Thymus (tissue), 11 donors: ENCODE measurements at regions not wholly inside any gene's neighbourhood (a gene's known extent, or its start where the extent isn't known, plus 50 kb on each side); places are given as distances from the start of the nearest gene placed in this dataset.
"Not testable (repeated sequence)": the region's sequence is repeated elsewhere in the genome, so short reads cannot be mapped to it uniquely, and the experiment has no call there.

Experiments
- DNase-seq, 9 donors: peaks; one replicate each; pipeline ENCODE4 v3.0.0-alpha.2; 2013; ENCODE audit warnings: low spot score in 9 of 9, low read depth in 6 of 9, missing footprints in 1 of 9
- H3K27ac ChIP-seq, 2 donors: one replicate each; pipeline ENCODE4 v1.5.1; 2013; ENCODE audit warnings: control low read depth in 1 of 2, low read depth in 1 of 2, low read length in 1 of 2, mild to moderate bottlenecking in 1 of 2, moderate library complexity in 1 of 2
- H3K27me3 ChIP-seq, 2 donors: one replicate each; pipeline ENCODE4 v1.5.1; 2013; ENCODE audit warnings: low read length in 1 of 2; ENCODE audit not compliant: control insufficient read depth in 2 of 2, insufficient read depth in 1 of 2
- H3K36me3 ChIP-seq, 2 donors: one replicate each; pipeline ENCODE4 v1.5.1; 2013; ENCODE audit warnings: low read length in 1 of 2, mild to moderate bottlenecking in 1 of 2, moderate library complexity in 1 of 2; ENCODE audit not compliant: control insufficient read depth in 2 of 2, insufficient read depth in 2 of 2
- H3K4me1 ChIP-seq, 2 donors: one replicate each; pipeline ENCODE4 v1.5.1; 2013; ENCODE audit warnings: low read length in 2 of 2; ENCODE audit not compliant: control insufficient read depth in 2 of 2, insufficient read depth in 2 of 2
- H3K4me3 ChIP-seq, 2 donors: one replicate each; pipeline ENCODE4 v1.5.1; 2013; ENCODE audit warnings: low read length in 2 of 2, control low read depth in 1 of 2, mild to moderate bottlenecking in 1 of 2
- H3K9me3 ChIP-seq, 2 donors: one replicate each; pipeline ENCODE4 v1.5.1; 2013; ENCODE audit warnings: low read length in 1 of 2, mild to moderate bottlenecking in 1 of 2; ENCODE audit not compliant: control insufficient read depth in 2 of 2, insufficient read depth in 1 of 2
- WGBS: extraction: QIAGEN DNeasy Blood & Tissue Kit; methylation state at CpG from one replicate; pipeline ENCODE4 v1.1.7; 2013; 5-methylcytosine and 5-hydroxymethylcytosine counted together
- donor health status: healthy.

- no peaks in the 10 kb centered on the region for H3K36me3 ChIP-seq
- no peaks in the 10 kb centered on the region for H3K27me3 ChIP-seq
- no peak overlapping the region for H3K4me3 ChIP-seq
- no peak overlapping the region for H3K27ac ChIP-seq
- no peaks in the 10 kb centered on the region for H3K4me1 ChIP-seq
- H3K9me3 ChIP-seq = no peaks in the 10 kb centered on the region
- no peak for DNase-seq
These were observed 370.8 kb downstream of the AMY1C start for GRCh38 chr1:104120525-104120924.

GRCh38 chr1:104121271-104121670 is 371.6 kb downstream of the AMY1C start:
- Histone ChIP-seq H3K4me1 (no peaks in the 10 kb centered on the region), H3K36me3 (no peaks in the 10 kb centered on the region), H3K27me3 (no peaks in the 10 kb centered on the region), H3K4me3 (no peak overlapping the region), H3K27ac (no peak overlapping the region), H3K9me3 (no peaks in the 10 kb centered on the region)
- WGBS = 91% methylated on average over 4 of the region's 4 CpGs
- DNase-seq = no peak

DNA sequence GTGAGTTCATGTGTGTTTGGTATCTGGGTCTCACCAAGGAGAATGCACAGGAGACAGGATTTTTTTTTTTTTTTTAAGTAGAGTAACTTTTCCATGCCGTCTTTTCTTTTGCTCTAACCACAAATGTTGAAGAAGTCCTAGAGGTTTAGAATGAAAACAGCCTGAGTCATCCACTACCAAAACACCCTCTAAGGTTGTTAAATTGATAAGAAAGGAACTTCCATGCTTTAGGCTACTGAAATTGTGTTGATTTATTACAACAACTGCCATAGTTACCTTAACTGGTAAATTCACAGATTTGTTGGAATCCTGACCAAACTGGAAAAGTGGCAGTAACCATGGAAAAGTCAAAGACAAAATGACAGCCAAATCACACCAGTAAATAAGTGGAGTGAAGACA is 375.6 kb downstream of the AMY1C start:
- H3K36me3 ChIP-seq = no peaks in the 10 kb centered on the region
- DNase-seq = no peak
- H3K9me3 ChIP-seq = no peaks in the 10 kb centered on the region
- H3K4me1 ChIP-seq = no peaks in the 10 kb centered on the region
- 11% methylated on average over 1 of the region's 1 CpG for WGBS
- no peak overlapping the region for H3K27ac ChIP-seq
- no peak overlapping the region for H3K4me3 ChIP-seq
- no peaks in the 10 kb centered on the region for H3K27me3 ChIP-seq

GRCh38 chr1:104125970-104126369 is 376.3 kb downstream of the AMY1C start:
- WGBS = 23% methylated on average over 5 of the region's 5 CpGs
- no peaks in the 10 kb centered on the region for H3K9me3 ChIP-seq
- H3K27ac ChIP-seq = no peak overlapping the region
- no peak for DNase-seq
- no peaks in the 10 kb centered on the region for H3K4me1 ChIP-seq
- H3K4me3 ChIP-seq = no peak overlapping the region
- H3K36me3 ChIP-seq = no peaks in the 10 kb centered on the region
- no peaks in the 10 kb centered on the region for H3K27me3 ChIP-seq

GRCh38 chr1:104132382-104132973 is 382.8 kb downstream of the AMY1C start:
- Histone ChIP-seq H3K9me3 (no peaks in the 10 kb centered on the region), H3K4me1 (no peaks in the 10 kb centered on the region), H3K27me3 (no peaks in the 10 kb centered on the region), H3K36me3 (no peaks in the 10 kb centered on the region), H3K27ac (no peak overlapping the region), H3K4me3 (no peak overlapping the region)
- DNase-seq = no peak

DNA sequence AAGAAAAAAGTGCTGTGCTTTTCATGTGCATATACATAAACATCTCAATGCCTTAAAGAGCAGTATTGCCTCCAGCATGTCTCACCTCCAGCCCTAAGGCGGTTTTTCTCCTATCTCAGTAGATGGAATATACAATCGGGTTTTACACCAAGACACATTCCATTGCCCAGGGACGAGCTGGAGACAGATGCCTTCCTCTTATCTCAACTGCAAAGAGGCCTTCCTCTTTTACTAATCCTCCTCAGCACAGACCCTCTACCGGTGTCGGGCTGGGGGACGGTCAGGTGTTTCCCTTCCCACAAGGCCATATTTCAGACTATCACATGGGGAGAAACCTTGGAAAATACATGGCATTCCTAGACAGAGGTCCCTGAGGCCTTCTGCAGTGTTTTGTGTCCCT is 385.3 kb downstream of the AMY1C start:
- DNase-seq = not testable (repeated sequence)

DNA sequence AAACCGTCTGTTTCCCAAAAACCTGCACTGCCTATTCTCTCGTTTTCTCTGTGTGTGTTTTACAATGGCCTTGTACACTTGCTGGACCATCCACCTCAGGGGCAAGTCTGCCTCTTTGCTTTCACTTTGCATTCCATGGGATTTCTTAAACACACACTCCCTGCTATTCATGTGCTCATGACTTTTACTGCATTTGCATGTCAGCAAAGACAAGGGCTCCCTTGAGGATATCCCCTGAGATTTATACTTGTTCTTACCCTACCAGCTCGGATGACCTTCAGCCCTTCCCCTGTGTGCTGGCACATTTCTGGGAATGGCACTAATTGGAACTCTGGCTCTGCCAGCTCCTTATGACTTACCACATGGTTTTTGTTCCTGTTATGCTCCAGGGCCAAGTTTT is 386.9 kb downstream of the AMY1C start:
- Histone ChIP-seq H3K4me3 (no peak overlapping the region), H3K27ac (no peak overlapping the region), H3K4me1 (no peaks in the 10 kb centered on the region), H3K36me3 (no peaks in the 10 kb centered on the region), H3K27me3 (no peaks in the 10 kb centered on the region), H3K9me3 (no peaks in the 10 kb centered on the region)
- WGBS = 90% methylated on average over 3 of the region's 3 CpGs
- DNase-seq = no peak

More for the DNA sequence above, 385.3 kb downstream of the AMY1C start:
- H3K4me3 ChIP-seq, H3K9me3 ChIP-seq, H3K36me3 ChIP-seq, H3K27me3 ChIP-seq, H3K4me1 ChIP-seq, H3K27ac ChIP-seq: not testable (repeated sequence)
- WGBS = 66% methylated on average over 6 of the region's 6 CpGs

DNA sequence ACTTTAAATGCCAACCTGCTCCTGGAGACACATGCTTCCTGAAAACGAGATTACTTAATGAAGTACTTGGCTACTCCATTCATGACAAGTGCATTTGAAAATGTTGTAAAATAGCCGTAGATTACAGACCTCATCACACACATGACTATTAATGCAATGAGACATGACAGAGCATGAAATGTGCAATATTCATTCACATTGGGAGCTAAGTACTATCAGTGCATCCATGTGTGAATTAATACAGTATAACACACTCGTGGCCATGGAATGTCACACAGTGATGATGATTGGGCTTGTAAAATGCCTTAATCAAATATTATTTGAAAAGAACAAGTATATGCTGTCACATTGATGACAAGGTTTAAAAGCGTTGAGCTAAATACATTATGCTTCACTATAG is 407.0 kb downstream of the AMY1C start:
- no peaks in the 10 kb centered on the region for H3K27me3 ChIP-seq
- H3K4me1 ChIP-seq = no peaks in the 10 kb centered on the region
- peaks cover 0 to 11% of the 10 kb centered on the region in 2 donors for H3K9me3 ChIP-seq
- no peak for DNase-seq
- no peak overlapping the region for H3K4me3 ChIP-seq
- 93% methylated on average over 4 of the region's 4 CpGs for WGBS
- no peak overlapping the region for H3K27ac ChIP-seq
- H3K36me3 ChIP-seq = no peaks in the 10 kb centered on the region

DNA sequence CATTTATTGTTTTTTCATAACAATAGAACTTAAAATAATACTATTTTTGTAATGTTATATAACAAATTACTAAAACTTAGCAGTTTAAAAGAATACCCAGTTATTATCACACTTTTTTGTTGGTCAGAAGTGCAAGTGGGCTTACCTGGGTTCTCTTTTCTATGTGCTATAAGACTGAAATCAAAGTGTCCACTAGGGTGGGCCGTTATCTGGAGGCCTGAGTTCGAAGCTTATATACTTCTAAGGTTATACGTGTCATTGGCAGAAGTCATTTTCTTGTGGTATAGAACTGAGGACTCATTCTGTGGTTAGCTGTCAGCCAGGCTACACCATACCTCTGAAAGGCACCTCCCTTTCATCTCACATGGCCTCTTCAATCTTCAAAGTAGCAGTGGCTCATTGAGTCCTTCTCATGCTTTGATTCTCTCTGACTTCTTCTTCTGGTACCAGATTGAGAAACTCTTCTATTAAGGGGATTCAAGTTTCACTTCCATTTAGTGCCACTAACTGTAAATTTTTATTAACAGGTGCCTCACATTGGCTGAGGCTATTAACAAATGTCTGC is 414.3 kb downstream of the AMY1C start:
- no peak for DNase-seq
- Histone ChIP-seq H3K4me3 (no peak overlapping the region), H3K27ac (no peak overlapping the region), H3K4me1 (no peaks in the 10 kb centered on the region), H3K27me3 (no peaks in the 10 kb centered on the region), H3K9me3 (no peaks in the 10 kb centered on the region), H3K36me3 (no peaks in the 10 kb centered on the region)
- WGBS = 91% methylated on average over 3 of the region's 3 CpGs
